ENCODE measurements at regions not wholly inside any gene's neighbourhood (a gene's known extent, or its start where the extent isn't known, plus 50 kb on each side); places are given as distances from the start of the nearest gene placed in this dataset.

DNA sequence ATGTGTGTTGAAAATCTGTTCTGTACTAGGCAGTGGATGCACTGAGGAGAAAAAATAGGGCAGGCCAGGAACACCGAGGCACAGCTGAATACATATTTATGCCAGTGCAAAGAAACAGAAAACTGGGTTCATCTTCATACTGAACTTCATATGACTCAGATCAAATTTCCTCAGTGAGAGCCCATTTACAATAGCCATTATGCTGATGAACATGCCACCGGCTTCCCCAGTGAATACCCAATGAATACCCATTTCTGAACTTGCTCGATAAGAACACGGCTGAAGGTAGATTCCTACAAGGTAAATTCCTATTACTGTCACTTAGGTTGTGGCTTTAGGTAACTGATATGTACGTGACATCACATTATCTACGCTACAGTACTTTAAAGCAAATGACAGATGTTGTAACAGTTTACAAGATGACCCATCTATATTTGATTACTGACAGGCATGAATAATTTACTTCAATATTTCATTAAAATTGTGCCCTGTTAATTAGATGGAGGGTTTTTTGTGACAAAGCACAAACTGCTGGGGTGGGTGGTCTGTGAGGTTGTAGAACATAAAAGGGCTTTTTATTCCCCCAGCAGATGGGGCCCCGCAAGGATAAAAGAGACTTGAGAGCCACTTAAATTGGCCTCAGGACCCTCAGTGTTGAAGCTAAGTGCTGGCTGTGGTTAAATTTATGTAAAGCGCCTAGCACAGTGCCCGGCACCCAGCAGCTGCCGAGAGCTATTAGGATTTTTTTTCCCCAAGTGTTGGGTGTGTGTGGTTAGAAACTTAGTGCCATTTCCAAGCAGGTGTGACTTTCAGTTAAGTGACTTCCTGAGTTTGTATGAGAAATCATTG is 264.5 kb downstream of the CD83 start:
- TF ChIP-seq, protein P1, sequence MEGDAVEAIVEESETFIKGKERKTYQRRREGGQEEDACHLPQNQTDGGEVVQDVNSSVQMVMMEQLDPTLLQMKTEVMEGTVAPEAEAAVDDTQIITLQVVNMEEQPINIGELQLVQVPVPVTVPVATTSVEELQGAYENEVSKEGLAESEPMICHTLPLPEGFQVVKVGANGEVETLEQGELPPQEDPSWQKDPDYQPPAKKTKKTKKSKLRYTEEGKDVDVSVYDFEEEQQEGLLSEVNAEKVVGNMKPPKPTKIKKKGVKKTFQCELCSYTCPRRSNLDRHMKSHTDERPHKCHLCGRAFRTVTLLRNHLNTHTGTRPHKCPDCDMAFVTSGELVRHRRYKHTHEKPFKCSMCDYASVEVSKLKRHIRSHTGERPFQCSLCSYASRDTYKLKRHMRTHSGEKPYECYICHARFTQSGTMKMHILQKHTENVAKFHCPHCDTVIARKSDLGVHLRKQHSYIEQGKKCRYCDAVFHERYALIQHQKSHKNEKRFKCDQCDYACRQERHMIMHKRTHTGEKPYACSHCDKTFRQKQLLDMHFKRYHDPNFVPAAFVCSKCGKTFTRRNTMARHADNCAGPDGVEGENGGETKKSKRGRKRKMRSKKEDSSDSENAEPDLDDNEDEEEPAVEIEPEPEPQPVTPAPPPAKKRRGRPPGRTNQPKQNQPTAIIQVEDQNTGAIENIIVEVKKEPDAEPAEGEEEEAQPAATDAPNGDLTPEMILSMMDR (conservative IDR thresholded peaks at IDR 0.05; ENCODE audit: low read depth in 2 of 2) = no peak
- TF ChIP-seq CREB1 (CRISPR knock-in tag; IDR thresholded peaks at IDR 0.05; ENCODE audit: low read depth) = no peak
- no peak for TF ChIP-seq EZH2phosphoT487 (IDR thresholded peaks at IDR 0.05; ENCODE audit: unreplicated experiment)
- no peak for TF ChIP-seq POLR2AphosphoS5 (IDR thresholded peaks at IDR 0.05; ENCODE audit: low read depth)
- no peak for TF ChIP-seq EZH2 (IDR thresholded peaks at IDR 0.05; ENCODE audit: low read depth, unreplicated experiment)
